H1 (cell line): ENCODE measurements at regions not wholly inside any gene's neighbourhood (a gene's known extent, or its start where the extent isn't known, plus 50 kb on each side); places are given as distances from the start of the nearest gene placed in this dataset.

Experiments used
- CTCF ChIA-PET: fragments of 300-600 bp; sonication (Branson Sonifier 250); formaldehyde crosslinking; loops from one replicate; lab custom pipeline; 2021; ENCODE audit not compliant: partially characterized antibody; lab: Charles Lee
- POLR2A ChIA-PET: fragments of 300-600 bp; sonication (Branson Sonifier 250); formaldehyde crosslinking; loops from one replicate; lab custom pipeline; 2021; ENCODE audit warnings: inconsistent platforms; ENCODE audit not compliant: partially characterized antibody; lab: Charles Lee
- DNase-seq, 2 experiments: peaks; one replicate each; pipeline versions ENCODE4 v3.0.0 to v3.0.0-alpha.2; 2010 to 2022; ENCODE audit warnings: low spot score in 2 of 2, low read depth in 1 of 2, mixed read lengths in 1 of 2
- FAIRE-seq: peaks from 2 replicates; lab custom pipeline; 2011; peaks lifted over from hg19 to GRCh38; lab: Jason Lieb, UNC
- H2AFZ ChIP-seq: 2 replicates; pipeline ENCODE4 v1.8.1; 2012; ENCODE audit warnings: low read length, inconsistent platforms
- H2AK5ac ChIP-seq: 2 replicates; pipeline ENCODE4 v1.6.1; 2013; ENCODE audit warnings: low read depth, low read length
- H2BK120ac ChIP-seq: replicated peaks from 2 replicates; pipeline ENCODE3; 2013; ENCODE audit warnings: low read depth, low read length, inconsistent platforms
- H2BK12ac ChIP-seq: 2 replicates; pipeline ENCODE4 v1.6.1; 2013; ENCODE audit warnings: low read depth, low read length
- H2BK15ac ChIP-seq: 2 replicates; pipeline ENCODE4 v1.6.1; 2013; ENCODE audit warnings: low read length
- H2BK20ac ChIP-seq: 2 replicates; pipeline ENCODE4 v1.6.1; 2013; ENCODE audit warnings: low read length
- H2BK5ac ChIP-seq: 2 replicates; pipeline ENCODE4 v1.6.1; 2013; ENCODE audit warnings: low read depth, low read length
- H3K14ac ChIP-seq: 2 replicates; pipeline ENCODE4 v1.6.1; 2013; ENCODE audit warnings: inconsistent platforms; ENCODE audit not compliant: insufficient read length
- H3K18ac ChIP-seq: 2 replicates; pipeline ENCODE4 v1.6.1; 2013; ENCODE audit warnings: low read length; ENCODE audit errors: extremely low read depth
- H3K23ac ChIP-seq: 2 replicates; pipeline ENCODE4 v1.6.1; 2013; ENCODE audit warnings: inconsistent platforms; ENCODE audit not compliant: insufficient read length
- H3K23me2 ChIP-seq: 2 replicates; pipeline ENCODE4 v1.6.1; 2013; ENCODE audit warnings: low read depth, low read length
- H3K27ac ChIP-seq: 2 replicates; pipeline ENCODE4 v1.6.1; 2011; ENCODE audit warnings: low read depth, low read length, inconsistent platforms
- H3K27me3 ChIP-seq, 4 experiments: replicated peaks in 1 of 4; 1 replicate in 1 of 4; 2 replicates in 3 of 4; pipeline versions ENCODE4 v1.6.1 to v1.8.1; 2011 to 2013; ENCODE audit warnings: low read length in 3 of 4, mild to moderate bottlenecking in 3 of 4, inconsistent platforms in 2 of 4, mixed read lengths in 2 of 4, moderate library complexity in 1 of 4; ENCODE audit not compliant: control insufficient read depth in 3 of 4, insufficient read depth in 3 of 4; ENCODE audit errors: extremely low read depth in 1 of 4
- H3K36me3 ChIP-seq, 4 experiments: 2 replicates each; pipeline versions ENCODE4 v1.6.1 to v1.8.1; 2011 to 2013; ENCODE audit warnings: mild to moderate bottlenecking in 4 of 4, low read length in 3 of 4, moderate library complexity in 2 of 4, control low read depth in 1 of 4, inconsistent platforms in 1 of 4; ENCODE audit not compliant: insufficient read depth in 4 of 4, control insufficient read depth in 2 of 4
- H3K4ac ChIP-seq: replicated peaks from 2 replicates; pipeline ENCODE3; 2013; ENCODE audit warnings: low read length, low read depth, mixed read lengths, inconsistent platforms; ENCODE audit not compliant: insufficient read length
- H3K4me1 ChIP-seq, 4 experiments: replicated peaks in 1 of 4; 1 replicate in 1 of 4; 2 replicates in 3 of 4; pipeline versions ENCODE4 v1.6.1 to v1.8.1; 2011 to 2013; ENCODE audit warnings: low read length in 3 of 4, inconsistent platforms in 2 of 4, mixed read lengths in 1 of 4; ENCODE audit not compliant: insufficient read depth in 4 of 4, control insufficient read depth in 3 of 4
- H3K4me2 ChIP-seq, 2 experiments: 2 replicates each; pipeline versions ENCODE4 v1.6.1 to v1.8.1; 2011 to 2013; ENCODE audit warnings: low read depth in 2 of 2, low read length in 2 of 2, control low read depth in 1 of 2, inconsistent platforms in 1 of 2, mild to moderate bottlenecking in 1 of 2; ENCODE audit not compliant: insufficient read depth in 1 of 2
- H3K4me3 ChIP-seq, 4 experiments: fragments of 200-600, 300-600 bp in 1 of 4; sonication (generic), shearing (Covaris generic), sonication (Bioruptor Twin) in 1 of 4; 2 replicates each; pipeline versions ENCODE4 v1.5.1 to v1.8.1; 2011 to 2016; ENCODE audit warnings: low read length in 4 of 4, low read depth in 3 of 4, control low read depth in 2 of 4, inconsistent platforms in 2 of 4, mild to moderate bottlenecking in 2 of 4, mixed read lengths in 1 of 4, moderate library complexity in 1 of 4; ENCODE audit not compliant: insufficient read depth in 2 of 4; ENCODE audit errors: extremely low read depth in 1 of 4
- H3K56ac ChIP-seq: replicated peaks from 2 replicates; pipeline ENCODE3; 2013; ENCODE audit warnings: low read depth, mild to moderate bottlenecking, mixed read lengths, low read length, inconsistent platforms; ENCODE audit not compliant: insufficient read length
- H3K79me1 ChIP-seq: 2 replicates; pipeline ENCODE4 v1.6.1; 2013; ENCODE audit warnings: low read depth, low read length, control low read depth
- H3K79me2 ChIP-seq, 2 experiments: 2 replicates each; pipeline versions ENCODE4 v1.6.1 to v1.8.1; 2012 to 2013; ENCODE audit warnings: low read length in 2 of 2, mild to moderate bottlenecking in 2 of 2, inconsistent platforms in 1 of 2; ENCODE audit not compliant: insufficient read depth in 2 of 2, control insufficient read depth in 1 of 2
- H3K9ac ChIP-seq, 4 experiments: replicated peaks in 1 of 4; 1 replicate in 1 of 4; 2 replicates in 3 of 4; pipeline versions ENCODE4 v1.6.1 to v1.8.1; 2011 to 2013; ENCODE audit warnings: low read depth in 3 of 4, low read length in 3 of 4, control low read depth in 2 of 4, mild to moderate bottlenecking in 2 of 4, moderate library complexity in 2 of 4, inconsistent platforms in 1 of 4; ENCODE audit errors: extremely low read depth in 1 of 4
- H3K9me3 ChIP-seq, 2 experiments: 2 replicates each; pipeline versions ENCODE4 v1.6.1 to v1.8.1; 2012 to 2013; ENCODE audit warnings: mild to moderate bottlenecking in 2 of 2, moderate library complexity in 2 of 2, control low read depth in 1 of 2, inconsistent platforms in 1 of 2, low read depth in 1 of 2, low read length in 1 of 2, mixed read lengths in 1 of 2; ENCODE audit not compliant: insufficient read depth in 2 of 2
- H4K20me1 ChIP-seq, 2 experiments: replicated peaks in 1 of 2; 2 replicates each; pipeline versions ENCODE3 to v1.8.1; 2011 to 2013; ENCODE audit warnings: inconsistent platforms in 2 of 2, low read length in 2 of 2, mild to moderate bottlenecking in 1 of 2; ENCODE audit not compliant: insufficient read depth in 2 of 2, control insufficient read depth in 1 of 2
- H4K5ac ChIP-seq: 2 replicates; pipeline ENCODE4 v1.6.1; 2013; ENCODE audit warnings: low read length, low read depth, mixed read lengths, inconsistent platforms; ENCODE audit not compliant: insufficient read length
- H4K8ac ChIP-seq: 2 replicates; pipeline ENCODE4 v1.8.0; 2013; ENCODE audit warnings: mild to moderate bottlenecking, moderate library complexity, low read length, inconsistent platforms; ENCODE audit not compliant: insufficient read depth; ENCODE audit errors: extremely low read depth
- H4K91ac ChIP-seq: replicated peaks from 2 replicates; pipeline ENCODE3; 2013; ENCODE audit warnings: low read length, mixed read lengths, inconsistent platforms; ENCODE audit not compliant: insufficient read length
- ASH2L ChIP-seq: fragments of 200-600, 300-600 bp; sonication (generic); IDR thresholded peaks from one replicate; pipeline ENCODE4 v1.7.1; 2017; ENCODE audit warnings: low read length
- BACH1 ChIP-seq: IDR thresholded peaks from 2 replicates; pipeline ENCODE4 v1.6.1; 2012; ENCODE audit warnings: low read length, improper control_type of control experiment
- CHD2 ChIP-seq: IDR thresholded peaks from 2 replicates; pipeline ENCODE4 v1.6.1; 2012; ENCODE audit warnings: low read length, improper control_type of control experiment
- EGR1 ChIP-seq: IDR thresholded peaks from 2 replicates; pipeline ENCODE4 v1.6.1; 2011; ENCODE audit warnings: low read depth, low read length, borderline replicate concordance
- HDAC2 ChIP-seq, 2 experiments: fragments of 300-600 bp in 1 of 2; sonication (generic) in 1 of 2; IDR thresholded peaks; 2 replicates each; pipeline ENCODE4 v1.6.1; 2011 to 2012; ENCODE audit warnings: low read depth in 2 of 2, low read length in 2 of 2, mild to moderate bottlenecking in 2 of 2, moderate library complexity in 2 of 2, borderline replicate concordance in 1 of 2, inconsistent platforms in 1 of 2
- RAD21 ChIP-seq, 2 experiments: IDR thresholded peaks in 1 of 2; conservative IDR thresholded peaks in 1 of 2; 2 replicates each; pipeline ENCODE4 v1.6.1; 2011; ENCODE audit warnings: low read depth in 2 of 2, low read length in 2 of 2, improper control_type of control experiment in 1 of 2, inconsistent platforms in 1 of 2, mild to moderate bottlenecking in 1 of 2, moderate library complexity in 1 of 2
- SIN3A ChIP-seq, 2 experiments: IDR thresholded peaks in 1 of 2; conservative IDR thresholded peaks in 1 of 2; 2 replicates each; pipeline ENCODE4 v1.6.1; 2011 to 2012; ENCODE audit warnings: low read length in 2 of 2, improper control_type of control experiment in 1 of 2, low read depth in 1 of 2, mild to moderate bottlenecking in 1 of 2
- TAF7 ChIP-seq: optimal IDR thresholded peaks from 2 replicates; pipeline ENCODE3; 2011; ENCODE audit warnings: low read depth, mild to moderate bottlenecking, inconsistent platforms, low read length, moderate library complexity, borderline replicate concordance
- TEAD4 ChIP-seq: IDR thresholded peaks from 2 replicates; pipeline ENCODE4 v1.6.1; 2012; ENCODE audit warnings: low read depth, low read length, inconsistent platforms, mixed read lengths
- WGBS, 2 experiments: shearing (Covaris generic) in 1 of 2; methylation state at CpG; one replicate each; pipeline versions ENCODE4 v1.1.6 to v1.1.7; 2013 to 2015; ENCODE audit warnings: low lambda C conversion rate in 2 of 2, mixed read lengths in 2 of 2, inconsistent platforms in 1 of 2, low coverage in 1 of 2, missing lambda C conversion rate in 1 of 2; ENCODE audit not compliant: insufficient replicate concordance in 2 of 2, insufficient coverage in 1 of 2, insufficient read length in 1 of 2; ENCODE audit errors: extremely low coverage in 1 of 2, missing lambda C conversion rate in 1 of 2; 5-methylcytosine and 5-hydroxymethylcytosine counted together
- TF ChIP-seq, protein P1 (sequence below): IDR thresholded peaks from 2 replicates; pipeline ENCODE4 v1.6.1; 2012; ENCODE audit warnings: inconsistent platforms
- TF ChIP-seq, protein P2 (sequence below): IDR thresholded peaks from 2 replicates; pipeline ENCODE4 v1.6.1; 2011; ENCODE audit warnings: low read depth, mild to moderate bottlenecking, low read length; ENCODE audit not compliant: insufficient read depth

- 100% methylated on average over 1 of the region's 1 CpG; no CpG with 5 or more reads in 1 of the 2 experiments for WGBS, 2 experiments
- no peak for FAIRE-seq
- TF ChIP-seq TAF7 = no peak
- no peak for TF ChIP-seq EGR1
- TF ChIP-seq, protein P1, sequence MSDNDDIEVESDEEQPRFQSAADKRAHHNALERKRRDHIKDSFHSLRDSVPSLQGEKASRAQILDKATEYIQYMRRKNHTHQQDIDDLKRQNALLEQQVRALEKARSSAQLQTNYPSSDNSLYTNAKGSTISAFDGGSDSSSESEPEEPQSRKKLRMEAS = no peak
- TF ChIP-seq HDAC2 (IDR thresholded peaks at IDR 0.05; ENCODE audit: borderline replicate concordance in 1 of 2, low read depth in 2 of 2, low read length in 2 of 2) = no peak
- no peak for TF ChIP-seq BACH1
- no peak for TF ChIP-seq TEAD4
- TF ChIP-seq RAD21 (IDR thresholded peaks at IDR 0.05 in 1 of 2, conservative IDR thresholded peaks at IDR 0.05 in 1 of 2; ENCODE audit: low read depth in 2 of 2, low read length in 2 of 2) = no peak
- TF ChIP-seq, protein P2, sequence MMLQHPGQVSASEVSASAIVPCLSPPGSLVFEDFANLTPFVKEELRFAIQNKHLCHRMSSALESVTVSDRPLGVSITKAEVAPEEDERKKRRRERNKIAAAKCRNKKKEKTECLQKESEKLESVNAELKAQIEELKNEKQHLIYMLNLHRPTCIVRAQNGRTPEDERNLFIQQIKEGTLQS = no peak
- no peak for TF ChIP-seq ASH2L
- TF ChIP-seq SIN3A (conservative IDR thresholded peaks at IDR 0.05 in 1 of 2, IDR thresholded peaks at IDR 0.05 in 1 of 2; ENCODE audit: low read depth in 1 of 2, low read length in 2 of 2) = no peak
- no peak for TF ChIP-seq CHD2
Observed at GRCh38 chrX:140337263-140337662, 167.6 kb downstream of the SOX3 start.

More at GRCh38 chrX:140337263-140337662, 167.6 kb downstream of the SOX3 start:
- Histone ChIP-seq H3K36me3 (no peaks in the 10 kb centered on the region), H3K79me1 (no peaks in the 10 kb centered on the region), H3K4me1 (no peaks in the 10 kb centered on the region; a peak in 1 of 7 replicates), H3K79me2 (no peaks in the 10 kb centered on the region), H2BK5ac (no peak overlapping the region), H3K23me2 (no peaks in the 10 kb centered on the region), H3K23ac (no peak overlapping the region), H3K56ac (no peak overlapping the region), H4K20me1 (no peaks in the 10 kb centered on the region), H3K14ac (no peak overlapping the region), H4K91ac (no peak overlapping the region), H2BK20ac (no peak overlapping the region), H4K5ac (no peak overlapping the region), H3K4me3 (no peak overlapping the region), H2BK15ac (no peak overlapping the region), H3K27ac (no peak overlapping the region), H3K27me3 (no peaks in the 10 kb centered on the region), H2AK5ac (no peak overlapping the region), H4K8ac (no peak overlapping the region), H3K4ac (no peak overlapping the region), H3K4me2 (no peak overlapping the region), H3K9ac (no peak overlapping the region), H2BK12ac (no peak overlapping the region), H3K9me3 (no peaks in the 10 kb centered on the region), H2AFZ (no peak overlapping the region), H3K18ac (no peak overlapping the region), H2BK120ac (no peak overlapping the region)
- ChIA-PET POLR2A (no interaction called here), CTCF (no interaction called here)
- no peak for DNase-seq
